ENCODE measurements at regions not wholly inside any gene's neighbourhood (a gene's known extent, or its start where the extent isn't known, plus 50 kb on each side); places are given as distances from the start of the nearest gene placed in this dataset.

DNA sequence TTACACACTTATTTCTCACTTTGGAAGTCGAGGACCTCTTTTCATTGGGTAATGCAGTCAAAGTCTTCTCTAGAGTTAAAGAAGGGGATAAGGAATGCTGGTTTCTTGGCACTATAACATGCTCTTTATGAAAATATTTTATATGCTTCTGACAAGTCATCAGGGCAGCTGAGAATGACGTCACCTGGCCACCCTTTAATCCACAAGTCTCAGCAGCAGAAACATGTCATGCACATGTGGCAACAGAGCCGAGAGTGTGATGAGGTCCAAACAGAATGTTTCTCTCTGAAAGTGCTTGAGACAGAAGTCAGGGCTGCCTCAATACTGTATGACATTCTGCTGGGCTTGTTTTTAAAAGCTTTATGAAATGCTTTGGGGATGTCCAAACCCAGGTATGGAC, 63.5 kb upstream of the C10orf90 start:
- Histone ChIP-seq H3K27ac (ENCODE audit: extremely low read depth, low read depth, low read length) (no peak overlapping the region), H3K4me3 (ENCODE audit: low read depth, low read length) (no peak overlapping the region), H3K36me3 (ENCODE audit: control insufficient read depth in 2 of 2, insufficient read depth in 1 of 2, low read length in 2 of 2) (no peaks in the 10 kb centered on the region), H3K9me3 (ENCODE audit: control insufficient read depth, insufficient read depth, low read depth, low read length) (no peaks in the 10 kb centered on the region), H3K4me1 (ENCODE audit: control insufficient read depth, insufficient read depth, low read length) (no peaks in the 10 kb centered on the region)
- TF ChIP-seq ATF2 (tag by site-specific recombination; IDR thresholded peaks at IDR 0.05; ENCODE audit: low read depth) (peak; percentile 88), INSM2 (tag by site-specific recombination; IDR thresholded peaks at IDR 0.05) (no peak), ZNF558 (tag by site-specific recombination; IDR thresholded peaks at IDR 0.05) (0 out of 2 replicates have a peak, but pooled peaks have one; percentile 46), ZNF629 (tag by site-specific recombination; IDR thresholded peaks at IDR 0.05) (0 out of 2 replicates have a peak, but pooled peaks have one; percentile 37), SCRT2 (tag by site-specific recombination; IDR thresholded peaks at IDR 0.05) (peak; percentile 58)
- CTCF ChIA-PET, result no interaction called here
- POLR2A ChIA-PET, result no interaction called here

- Histone ChIP-seq H3K4me3 (ENCODE audit: low read depth, low read length) (no peak overlapping the region), H3K36me3 (ENCODE audit: control insufficient read depth in 2 of 2, insufficient read depth in 1 of 2, low read length in 2 of 2) (no peaks in the 10 kb centered on the region), H3K4me1 (ENCODE audit: control insufficient read depth, insufficient read depth, low read length) (no peaks in the 10 kb centered on the region), H3K9me3 (ENCODE audit: control insufficient read depth, insufficient read depth, low read depth, low read length) (no peaks in the 10 kb centered on the region), H3K27ac (ENCODE audit: extremely low read depth, low read depth, low read length) (no peak overlapping the region)
- TF ChIP-seq ZNF394 (tag by site-specific recombination; IDR thresholded peaks at IDR 0.05; ENCODE audit: borderline replicate concordance) (no peak), ZNF558 (tag by site-specific recombination; IDR thresholded peaks at IDR 0.05) (no peak), ZNF48 (tag by site-specific recombination; IDR thresholded peaks at IDR 0.05) (no peak), ZFHX2 (tag by site-specific recombination; conservative IDR thresholded peaks at IDR 0.05) (no peak), ZNF521 (tag by site-specific recombination; IDR thresholded peaks at IDR 0.05) (no peak), ZNF571 (tag by site-specific recombination; IDR thresholded peaks at IDR 0.05) (no peak), ZNF214 (tag by site-specific recombination; IDR thresholded peaks at IDR 0.05; ENCODE audit: borderline replicate concordance) (no peak)
- TF ChIP-seq, protein P1, sequence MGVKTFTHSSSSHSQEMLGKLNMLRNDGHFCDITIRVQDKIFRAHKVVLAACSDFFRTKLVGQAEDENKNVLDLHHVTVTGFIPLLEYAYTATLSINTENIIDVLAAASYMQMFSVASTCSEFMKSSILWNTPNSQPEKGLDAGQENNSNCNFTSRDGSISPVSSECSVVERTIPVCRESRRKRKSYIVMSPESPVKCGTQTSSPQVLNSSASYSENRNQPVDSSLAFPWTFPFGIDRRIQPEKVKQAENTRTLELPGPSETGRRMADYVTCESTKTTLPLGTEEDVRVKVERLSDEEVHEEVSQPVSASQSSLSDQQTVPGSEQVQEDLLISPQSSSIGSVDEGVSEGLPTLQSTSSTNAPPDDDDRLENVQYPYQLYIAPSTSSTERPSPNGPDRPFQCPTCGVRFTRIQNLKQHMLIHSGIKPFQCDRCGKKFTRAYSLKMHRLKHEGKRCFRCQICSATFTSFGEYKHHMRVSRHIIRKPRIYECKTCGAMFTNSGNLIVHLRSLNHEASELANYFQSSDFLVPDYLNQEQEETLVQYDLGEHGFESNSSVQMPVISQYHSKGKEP (tag by site-specific recombination; IDR thresholded peaks at IDR 0.05), result no peak
- CTCF ChIA-PET, result no interaction called here
- POLR2A ChIA-PET, result no interaction called here
These were observed 64.5 kb upstream of the C10orf90 start for GRCh38 chr10:126734967-126735366.

- Histone ChIP-seq H3K9me3 (ENCODE audit: control insufficient read depth, insufficient read depth, low read depth, low read length) (no peaks in the 10 kb centered on the region), H3K27ac (ENCODE audit: extremely low read depth, low read depth, low read length) (no peak overlapping the region), H3K4me3 (ENCODE audit: low read depth, low read length) (no peak overlapping the region), H3K36me3 (ENCODE audit: control insufficient read depth in 2 of 2, insufficient read depth in 1 of 2, low read length in 2 of 2) (no peaks in the 10 kb centered on the region), H3K4me1 (ENCODE audit: control insufficient read depth, insufficient read depth, low read length) (no peaks in the 10 kb centered on the region)
- ChIA-PET POLR2A (no interaction called here), CTCF (no interaction called here)
- no peak for TF ChIP-seq ZBTB21 (tag by site-specific recombination; IDR thresholded peaks at IDR 0.05)
- TF ChIP-seq YY2 (tag by site-specific recombination; IDR thresholded peaks at IDR 0.05), result no peak
- TF ChIP-seq HIC1 (tag by site-specific recombination; IDR thresholded peaks at IDR 0.05), result no peak
- TF ChIP-seq ZNF561 (tag by site-specific recombination; IDR thresholded peaks at IDR 0.05; ENCODE audit: borderline replicate concordance), result no peak
- TF ChIP-seq SETDB1 (IDR thresholded peaks at IDR 0.05; ENCODE audit: insufficient read length, low read length), result no peak
- TF ChIP-seq ZNF549 (tag by site-specific recombination; IDR thresholded peaks at IDR 0.05), result no peak
- no peak for TF ChIP-seq ZNF48 (tag by site-specific recombination; IDR thresholded peaks at IDR 0.05)
- TF ChIP-seq EGR2 (tag by site-specific recombination; IDR thresholded peaks at IDR 0.05; ENCODE audit: low read depth), result no peak
- no peak for TF ChIP-seq ZNF707 (tag by site-specific recombination; IDR thresholded peaks at IDR 0.05)
- TF ChIP-seq KLF17 (tag by site-specific recombination; IDR thresholded peaks at IDR 0.05), result no peak
- TF ChIP-seq GFI1B (tag by site-specific recombination; IDR thresholded peaks at IDR 0.05), result no peak
- no peak for TF ChIP-seq ZNF239 (tag by site-specific recombination; IDR thresholded peaks at IDR 0.05)
- TF ChIP-seq TCF7L2 (IDR thresholded peaks at IDR 0.05; ENCODE audit: borderline replicate concordance, low read depth, low read length), result no peak
- no peak for TF ChIP-seq ZNF341 (tag by site-specific recombination; IDR thresholded peaks at IDR 0.05; ENCODE audit: low read depth)
These were observed 65.6 kb upstream of the C10orf90 start for GRCh38 chr10:126736142-126736541.
